HG02610 (cell line): ENCODE measurements at regions not wholly inside any gene's neighbourhood (a gene's known extent, or its start where the extent isn't known, plus 50 kb on each side); places are given as distances from the start of the nearest gene placed in this dataset.
"Not testable (repeated sequence)": the region's sequence is repeated elsewhere in the genome, so short reads cannot be mapped to it uniquely, and the experiment has no call there.

Experiments
- ATAC-seq: cut with Tn5 transposase; IDR thresholded peaks from one replicate; pipeline ENCODE4 v1.9.1; 2021; ENCODE audit warnings: mild to moderate bottlenecking, moderate library complexity; ENCODE audit not compliant: unreplicated experiment

GRCh38 chr16:50451951-50452508 lies 83.2 kb upstream of the BRD7 start:
- no peak for ATAC-seq

- no peak for ATAC-seq
Observed at GRCh38 chr16:50450957-50451356, 82.2 kb upstream of the BRD7 start.

- ATAC-seq, result no peak
Observed at GRCh38 chr16:50449800-50450199, 81.0 kb upstream of the BRD7 start.

GRCh38 chr16:50448981-50449380 lies 80.2 kb upstream of the BRD7 start:
- no peak for ATAC-seq

- ATAC-seq, result no peak
Observed at GRCh38 chr16:50448522-50448921, 79.7 kb upstream of the BRD7 start.

- ATAC-seq, result not testable (repeated sequence)
Observed at GRCh38 chr16:50447386-50447785, 78.6 kb upstream of the BRD7 start.

GRCh38 chr16:50446861-50447260 lies 78.1 kb upstream of the BRD7 start:
- ATAC-seq, result no peak

- no peak for ATAC-seq
Observed at GRCh38 chr16:50445621-50446555, 77.1 kb upstream of the BRD7 start.

GRCh38 chr16:50444526-50444925 lies 75.7 kb upstream of the BRD7 start:
- ATAC-seq, result no peak

- no peak for ATAC-seq
Observed at GRCh38 chr16:50442221-50442620, 73.4 kb upstream of the BRD7 start.

GRCh38 chr16:50441486-50442157 lies 72.8 kb upstream of the BRD7 start:
- no peak for ATAC-seq

- no peak for ATAC-seq
Observed at GRCh38 chr16:50440991-50441390, 72.2 kb upstream of the BRD7 start.

GRCh38 chr16:50440531-50440930 lies 71.7 kb upstream of the BRD7 start:
- no peak for ATAC-seq

GRCh38 chr16:50437769-50438437 lies 69.1 kb upstream of the BRD7 start:
- ATAC-seq, result no peak

- ATAC-seq, result no peak
Observed at GRCh38 chr16:50436271-50436670, 67.5 kb upstream of the BRD7 start.

- ATAC-seq, result no peak
Observed at GRCh38 chr16:50434872-50435478, 66.2 kb upstream of the BRD7 start.

- ATAC-seq, result no peak
Observed at GRCh38 chr16:50430076-50430475, 61.3 kb upstream of the BRD7 start.

- ATAC-seq, result no peak
Observed at GRCh38 chr16:50428742-50429141, 60.0 kb upstream of the BRD7 start.

GRCh38 chr16:50428116-50428515 lies 59.3 kb upstream of the BRD7 start:
- no peak for ATAC-seq

GRCh38 chr16:50427107-50427506 lies 58.3 kb upstream of the BRD7 start:
- no peak for ATAC-seq

GRCh38 chr16:50425648-50426047 lies 56.9 kb upstream of the BRD7 start:
- no peak for ATAC-seq
